OCI-LY3 (cell line): ENCODE measurements at regions not wholly inside any gene's neighbourhood (a gene's known extent, or its start where the extent isn't known, plus 50 kb on each side); places are given as distances from the start of the nearest gene placed in this dataset.
"Not testable (repeated sequence)": the region's sequence is repeated elsewhere in the genome, so short reads cannot be mapped to it uniquely, and the experiment has no call there.

Experiments used
- H2AFZ ChIP-seq: fragments of 200-600, 300-600 bp; shearing (Covaris generic); 2 replicates; pipeline ENCODE4 v1.6.0; 2014; ENCODE audit warnings: antibody characterized with exemption, low read depth, low read length
- H3K27ac ChIP-seq: fragments of 200-600, 300-600 bp; sonication (generic); 2 replicates; pipeline ENCODE4 v1.5.1; 2014; ENCODE audit warnings: mild to moderate bottlenecking, low read length, moderate library complexity, mixed read lengths
- H3K27me3 ChIP-seq: fragments of 200-600, 300-600 bp; sonication (generic); 2 replicates; pipeline ENCODE4 v1.6.1; 2014; ENCODE audit warnings: low read depth, low read length, mixed read lengths
- H3K36me3 ChIP-seq: fragments of 200-600, 300-600 bp; sonication (generic); replicated peaks from 2 replicates; pipeline ENCODE3; 2014; ENCODE audit warnings: low read depth, low read length, mixed read lengths
- H3K4me1 ChIP-seq: fragments of 300-600, 200-600 bp; sonication (generic); 2 replicates; pipeline ENCODE4 v1.6.1; 2014; ENCODE audit warnings: low read length, mixed read lengths
- H3K4me2 ChIP-seq: fragments of 200-600, 300-600 bp; sonication (generic); 2 replicates; pipeline ENCODE4 v1.6.1; 2014; ENCODE audit warnings: low read length, mixed read lengths
- H3K4me3 ChIP-seq: fragments of 300-600, 200-600 bp; sonication (generic); 2 replicates; pipeline ENCODE4 v1.5.1; 2014; ENCODE audit warnings: antibody characterized with exemption, mild to moderate bottlenecking, low read length, moderate library complexity
- H3K79me2 ChIP-seq: fragments of 300-600, 200-600 bp; shearing (Covaris generic); 2 replicates; pipeline ENCODE4 v1.6.1; 2014; ENCODE audit warnings: mild to moderate bottlenecking, low read length, mixed read lengths
- H3K9ac ChIP-seq: fragments of 300-600, 200-600 bp; shearing (Covaris generic); 2 replicates; pipeline ENCODE4 v1.6.0; 2014; ENCODE audit warnings: mild to moderate bottlenecking, low read length, moderate library complexity
- H3K9me3 ChIP-seq: fragments of 200-600, 300-600 bp; shearing (Covaris generic); 2 replicates; pipeline ENCODE4 v1.6.1; 2014; ENCODE audit warnings: low read length, mixed read lengths; ENCODE audit not compliant: insufficient read depth
- H4K20me1 ChIP-seq: fragments of 200-600, 300-600 bp; sonication (generic); 2 replicates; pipeline ENCODE4 v1.6.1; 2016; ENCODE audit warnings: low read length, mixed read lengths; ENCODE audit not compliant: insufficient read depth
- EZH2phosphoT487 ChIP-seq: fragments of 200-600 bp; shearing (Covaris generic); IDR thresholded peaks from 2 replicates; pipeline ENCODE4 v1.6.1; 2018; ENCODE audit warnings: antibody characterized with exemption, mixed run types, low read depth
- TF ChIP-seq, protein P1 (sequence below): fragments of 200-600, 300-600 bp; sonication (generic); IDR thresholded peaks from 2 replicates; pipeline ENCODE4 v1.5.1; 2014; ENCODE audit warnings: antibody characterized with exemption, low read length, low read depth

GRCh38 chrX:120726294-120726693, 96.4 kb upstream of the C1GALT1C1 start:
- H2AFZ ChIP-seq: no peak overlapping the region
- TF ChIP-seq, protein P1, sequence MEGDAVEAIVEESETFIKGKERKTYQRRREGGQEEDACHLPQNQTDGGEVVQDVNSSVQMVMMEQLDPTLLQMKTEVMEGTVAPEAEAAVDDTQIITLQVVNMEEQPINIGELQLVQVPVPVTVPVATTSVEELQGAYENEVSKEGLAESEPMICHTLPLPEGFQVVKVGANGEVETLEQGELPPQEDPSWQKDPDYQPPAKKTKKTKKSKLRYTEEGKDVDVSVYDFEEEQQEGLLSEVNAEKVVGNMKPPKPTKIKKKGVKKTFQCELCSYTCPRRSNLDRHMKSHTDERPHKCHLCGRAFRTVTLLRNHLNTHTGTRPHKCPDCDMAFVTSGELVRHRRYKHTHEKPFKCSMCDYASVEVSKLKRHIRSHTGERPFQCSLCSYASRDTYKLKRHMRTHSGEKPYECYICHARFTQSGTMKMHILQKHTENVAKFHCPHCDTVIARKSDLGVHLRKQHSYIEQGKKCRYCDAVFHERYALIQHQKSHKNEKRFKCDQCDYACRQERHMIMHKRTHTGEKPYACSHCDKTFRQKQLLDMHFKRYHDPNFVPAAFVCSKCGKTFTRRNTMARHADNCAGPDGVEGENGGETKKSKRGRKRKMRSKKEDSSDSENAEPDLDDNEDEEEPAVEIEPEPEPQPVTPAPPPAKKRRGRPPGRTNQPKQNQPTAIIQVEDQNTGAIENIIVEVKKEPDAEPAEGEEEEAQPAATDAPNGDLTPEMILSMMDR: no peak
- no peak for TF ChIP-seq EZH2phosphoT487
- no peaks in the 10 kb centered on the region for H3K27me3 ChIP-seq
- no peak overlapping the region for H3K27ac ChIP-seq
- H3K9me3 ChIP-seq: no peaks in the 10 kb centered on the region
- peak overlapping the region; percentile 33; the same call in 1 of the 2 replicates for H3K4me3 ChIP-seq
- no peaks in the 10 kb centered on the region for H4K20me1 ChIP-seq
- no peak overlapping the region for H3K9ac ChIP-seq
- peaks cover 26% of the 10 kb centered on the region for H3K4me1 ChIP-seq
- no peaks in the 10 kb centered on the region for H3K36me3 ChIP-seq
- no peaks in the 10 kb centered on the region for H3K79me2 ChIP-seq
- peak overlapping the region; percentile 67 for H3K4me2 ChIP-seq

- H3K4me2 ChIP-seq: peak overlapping the region; percentile 67
- no peaks in the 10 kb centered on the region for H3K79me2 ChIP-seq
- no peak for TF ChIP-seq EZH2phosphoT487
- TF ChIP-seq, protein P1: no peak
- H3K4me1 ChIP-seq: peaks cover 26% of the 10 kb centered on the region
- no peaks in the 10 kb centered on the region for H4K20me1 ChIP-seq
- no peak overlapping the region for H3K9ac ChIP-seq
- no peak overlapping the region for H2AFZ ChIP-seq
- H3K9me3 ChIP-seq: no peaks in the 10 kb centered on the region
- H3K36me3 ChIP-seq: no peaks in the 10 kb centered on the region
- peak overlapping the region; percentile 33; the same call in 1 of the 2 replicates for H3K4me3 ChIP-seq
- H3K27ac ChIP-seq: no peak overlapping the region
- no peaks in the 10 kb centered on the region for H3K27me3 ChIP-seq
These were observed 96.0 kb upstream of the C1GALT1C1 start for GRCh38 chrX:120725874-120726273.

- TF ChIP-seq, protein P1: no peak
- TF ChIP-seq EZH2phosphoT487: no peak
- H4K20me1 ChIP-seq: no peaks in the 10 kb centered on the region
These were observed 89.8 kb upstream of the C1GALT1C1 start for GRCh38 chrX:120719622-120720021.

DNA sequence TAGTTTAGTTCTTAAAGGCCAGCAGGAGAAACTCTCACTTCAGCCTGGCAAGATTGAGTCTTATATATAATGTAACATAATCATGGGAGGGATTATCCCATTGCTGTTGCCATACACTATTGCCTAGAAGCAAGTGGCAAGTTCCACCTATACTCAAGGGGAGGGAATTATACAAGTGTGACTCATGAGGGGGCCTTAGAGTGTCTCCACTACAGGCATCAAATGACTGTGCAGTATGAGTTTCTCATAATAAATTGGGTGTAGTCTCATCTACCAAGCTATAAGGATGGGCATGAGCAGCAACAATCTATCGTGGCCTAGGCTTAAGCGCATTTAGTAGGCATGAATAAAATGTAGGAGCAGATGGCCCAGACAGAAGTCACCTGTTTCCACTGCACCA, 89.1 kb upstream of the C1GALT1C1 start:
- Histone ChIP-seq H3K79me2 (no peaks in the 10 kb centered on the region), H3K9ac (no peak overlapping the region), H3K4me3 (no peak overlapping the region), H3K4me2 (no peak overlapping the region), H3K36me3 (no peaks in the 10 kb centered on the region), H3K4me1 (no peaks in the 10 kb centered on the region), H2AFZ (no peak overlapping the region), H4K20me1 (no peaks in the 10 kb centered on the region), H3K27me3 (no peaks in the 10 kb centered on the region), H3K9me3 (no peaks in the 10 kb centered on the region), H3K27ac (no peak overlapping the region)
- TF ChIP-seq, protein P1: no peak
- no peak for TF ChIP-seq EZH2phosphoT487

More at GRCh38 chrX:120719622-120720021, 89.8 kb upstream of the C1GALT1C1 start:
- Histone ChIP-seq H3K9me3 (no peaks in the 10 kb centered on the region), H3K4me1 (no peaks in the 10 kb centered on the region), H3K27ac (no peak overlapping the region), H3K9ac (no peak overlapping the region), H3K36me3 (no peaks in the 10 kb centered on the region), H3K4me2 (no peak overlapping the region), H3K27me3 (no peaks in the 10 kb centered on the region), H3K4me3 (no peak overlapping the region), H2AFZ (no peak overlapping the region), H3K79me2 (no peaks in the 10 kb centered on the region)

DNA sequence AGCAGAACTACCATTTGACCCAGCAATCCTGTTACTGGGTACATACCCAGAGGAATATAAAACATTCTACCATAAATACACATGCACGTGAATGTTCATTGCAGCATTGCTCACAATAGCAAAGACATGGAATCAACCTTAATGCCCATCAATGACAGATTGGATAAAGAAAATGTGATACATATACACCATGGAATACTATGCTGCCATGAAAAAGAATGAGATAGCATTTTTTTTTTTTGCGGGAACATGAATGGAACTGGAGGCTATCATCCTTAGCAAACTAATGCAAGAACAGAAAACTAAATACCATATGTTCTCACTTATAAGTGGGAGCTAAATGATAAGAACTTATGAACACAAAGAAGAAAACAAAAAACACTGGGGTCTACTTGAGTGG, 72.5 kb upstream of the C1GALT1C1 start:
- H3K27me3 ChIP-seq, H3K9me3 ChIP-seq, H4K20me1 ChIP-seq, H3K27ac ChIP-seq, H3K79me2 ChIP-seq, H3K9ac ChIP-seq, H3K36me3 ChIP-seq, H3K4me1 ChIP-seq, H2AFZ ChIP-seq, H3K4me2 ChIP-seq, H3K4me3 ChIP-seq: not testable (repeated sequence)
